ENCODE measurements at regions not wholly inside any gene's neighbourhood (a gene's known extent, or its start where the extent isn't known, plus 50 kb on each side); places are given as distances from the start of the nearest gene placed in this dataset.

DNA sequence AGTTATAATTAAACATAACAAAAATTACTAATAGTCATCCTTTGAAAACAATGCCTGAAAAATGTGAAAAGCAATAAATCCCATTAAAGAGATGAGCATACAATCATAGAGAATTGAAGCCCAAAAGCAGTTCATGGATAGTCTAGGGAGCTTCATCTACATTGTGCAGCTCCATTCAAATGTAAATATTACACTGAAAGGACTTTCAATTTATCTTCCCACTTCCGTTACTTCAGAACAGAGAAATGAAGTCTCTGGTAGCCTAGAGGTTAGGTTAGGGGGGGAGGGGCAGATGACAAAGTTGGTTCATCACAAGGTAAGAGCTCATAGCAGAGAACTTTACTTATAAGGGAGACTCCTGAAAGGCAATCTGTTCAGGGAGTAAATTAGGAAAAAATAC is 126.6 kb upstream of the RGPD4 start:
- TF ChIP-seq, protein P1, sequence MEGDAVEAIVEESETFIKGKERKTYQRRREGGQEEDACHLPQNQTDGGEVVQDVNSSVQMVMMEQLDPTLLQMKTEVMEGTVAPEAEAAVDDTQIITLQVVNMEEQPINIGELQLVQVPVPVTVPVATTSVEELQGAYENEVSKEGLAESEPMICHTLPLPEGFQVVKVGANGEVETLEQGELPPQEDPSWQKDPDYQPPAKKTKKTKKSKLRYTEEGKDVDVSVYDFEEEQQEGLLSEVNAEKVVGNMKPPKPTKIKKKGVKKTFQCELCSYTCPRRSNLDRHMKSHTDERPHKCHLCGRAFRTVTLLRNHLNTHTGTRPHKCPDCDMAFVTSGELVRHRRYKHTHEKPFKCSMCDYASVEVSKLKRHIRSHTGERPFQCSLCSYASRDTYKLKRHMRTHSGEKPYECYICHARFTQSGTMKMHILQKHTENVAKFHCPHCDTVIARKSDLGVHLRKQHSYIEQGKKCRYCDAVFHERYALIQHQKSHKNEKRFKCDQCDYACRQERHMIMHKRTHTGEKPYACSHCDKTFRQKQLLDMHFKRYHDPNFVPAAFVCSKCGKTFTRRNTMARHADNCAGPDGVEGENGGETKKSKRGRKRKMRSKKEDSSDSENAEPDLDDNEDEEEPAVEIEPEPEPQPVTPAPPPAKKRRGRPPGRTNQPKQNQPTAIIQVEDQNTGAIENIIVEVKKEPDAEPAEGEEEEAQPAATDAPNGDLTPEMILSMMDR (IDR thresholded peaks at IDR 0.05; ENCODE audit: poor library complexity) = no peak
- TF ChIP-seq EZH2phosphoT487 (IDR thresholded peaks at IDR 0.05; ENCODE audit: low read depth, severe bottlenecking, unreplicated experiment) = no peak

Measured in hepatocyte (in vitro differentiated cells).